Activated naive CD4-positive, alpha-beta T cell treated with Interleukin-2 at 50 U/mL for 16 hours (primary cell): ENCODE measurements at regions not wholly inside any gene's neighbourhood (a gene's known extent, or its start where the extent isn't known, plus 50 kb on each side); places are given as distances from the start of the nearest gene placed in this dataset.

Source experiments
- DNase-seq: peaks from one replicate; pipeline ENCODE4 v3.0.0-alpha.2; 2020

GRCh38 chr4:67104145-67104544 lies 441.2 kb downstream of the CENPC start:
- DNase-seq = no peak

GRCh38 chr4:67103001-67103747 lies 442.1 kb downstream of the CENPC start:
- DNase-seq = no peak

- DNase-seq = no peak
These were observed 443.7 kb downstream of the CENPC start for GRCh38 chr4:67101612-67102011.

- DNase-seq = no peak
These were observed 453.0 kb downstream of the CENPC start for GRCh38 chr4:67092351-67092750.

- DNase-seq = no peak
These were observed 453.6 kb downstream of the CENPC start for GRCh38 chr4:67091673-67092072.

- DNase-seq = peak; percentile 4
These were observed 457.4 kb downstream of the CENPC start for GRCh38 chr4:67087897-67088296.

GRCh38 chr4:67084783-67085182 lies 460.5 kb downstream of the CENPC start:
- DNase-seq = no peak

GRCh38 chr4:67083496-67083895 lies 461.8 kb downstream of the CENPC start:
- DNase-seq = no peak

GRCh38 chr4:67082746-67083145 lies 462.6 kb downstream of the CENPC start:
- no peak for DNase-seq

GRCh38 chr4:67080046-67080557 lies 465.2 kb downstream of the CENPC start:
- no peak for DNase-seq

GRCh38 chr4:67071641-67072040 lies 473.7 kb downstream of the CENPC start:
- no peak for DNase-seq

- no peak for DNase-seq
These were observed 490.0 kb downstream of the CENPC start for GRCh38 chr4:67055319-67055718.

- DNase-seq = no peak
These were observed 490.4 kb downstream of the CENPC start for GRCh38 chr4:67054896-67055295.

- no peak for DNase-seq
These were observed 492.3 kb downstream of the CENPC start for GRCh38 chr4:67052814-67053675.

- DNase-seq = no peak
These were observed 494.1 kb downstream of the CENPC start for GRCh38 chr4:67051000-67051789.

GRCh38 chr4:67049446-67049845 lies 495.9 kb downstream of the CENPC start:
- DNase-seq = no peak

GRCh38 chr4:67048530-67048929 lies 496.8 kb downstream of the CENPC start:
- DNase-seq = no peak

GRCh38 chr4:67040315-67040714 lies 505.0 kb downstream of the CENPC start:
- DNase-seq = no peak

- no peak for DNase-seq
These were observed 507.1 kb downstream of the CENPC start for GRCh38 chr4:67038228-67038566.

- DNase-seq = no peak
These were observed 507.6 kb downstream of the CENPC start for GRCh38 chr4:67037504-67038227.

GRCh38 chr4:67036791-67037190 lies 508.5 kb downstream of the CENPC start:
- no peak for DNase-seq

- DNase-seq = no peak
These were observed 509.3 kb downstream of the CENPC start for GRCh38 chr4:67035986-67036385.

GRCh38 chr4:67035501-67035900 lies 509.8 kb downstream of the CENPC start:
- no peak for DNase-seq
